ENCODE measurements at regions not wholly inside any gene's neighbourhood (a gene's known extent, or its start where the extent isn't known, plus 50 kb on each side); places are given as distances from the start of the nearest gene placed in this dataset.

- peak; percentile 83 for TF ChIP-seq CTCF (IDR thresholded peaks at IDR 0.05; ENCODE audit: low read depth, low read length, poor library complexity, severe bottlenecking)
- TF ChIP-seq EZH2phosphoT487 (IDR thresholded peaks at IDR 0.05; ENCODE audit: borderline replicate concordance, low read length): no peak
Observed at GRCh38 chr10:69716711-69717560, 84.8 kb upstream of the COL13A1 start.
